NCI-H1694 treated with DMSO at 0.1 percent for 48 hours (cell line): ENCODE measurements at regions not wholly inside any gene's neighbourhood (a gene's known extent, or its start where the extent isn't known, plus 50 kb on each side); places are given as distances from the start of the nearest gene placed in this dataset.

Experiments used
- DNase-seq: peaks from one replicate; lab custom pipeline; 2025; lab: John Stamatoyannopoulos, UW

- no peak for DNase-seq
Measured at GRCh38 chr1:212225871-212226302, 59.3 kb upstream of the PPP2R5A start.

GRCh38 chr1:212226467-212226866, 58.7 kb upstream of the PPP2R5A start:
- DNase-seq: no peak

GRCh38 chr1:212228076-212228475, 57.1 kb upstream of the PPP2R5A start:
- no peak for DNase-seq

GRCh38 chr1:212228591-212229119, 56.6 kb upstream of the PPP2R5A start:
- DNase-seq: no peak

GRCh38 chr1:212229654-212230053, 55.6 kb upstream of the PPP2R5A start:
- no peak for DNase-seq

GRCh38 chr1:212230329-212230728, 54.9 kb upstream of the PPP2R5A start:
- DNase-seq: no peak

GRCh38 chr1:212231372-212231771, 53.8 kb upstream of the PPP2R5A start:
- DNase-seq: no peak

GRCh38 chr1:212232090-212232489, 53.1 kb upstream of the PPP2R5A start:
- DNase-seq: no peak

- no peak for DNase-seq
Measured at GRCh38 chr1:212233321-212233720, 51.9 kb upstream of the PPP2R5A start.

- no peak for DNase-seq
Measured at GRCh38 chr1:212234431-212235395, 50.5 kb upstream of the PPP2R5A start.
